ENCODE measurements at regions not wholly inside any gene's neighbourhood (a gene's known extent, or its start where the extent isn't known, plus 50 kb on each side); places are given as distances from the start of the nearest gene placed in this dataset.

DNA sequence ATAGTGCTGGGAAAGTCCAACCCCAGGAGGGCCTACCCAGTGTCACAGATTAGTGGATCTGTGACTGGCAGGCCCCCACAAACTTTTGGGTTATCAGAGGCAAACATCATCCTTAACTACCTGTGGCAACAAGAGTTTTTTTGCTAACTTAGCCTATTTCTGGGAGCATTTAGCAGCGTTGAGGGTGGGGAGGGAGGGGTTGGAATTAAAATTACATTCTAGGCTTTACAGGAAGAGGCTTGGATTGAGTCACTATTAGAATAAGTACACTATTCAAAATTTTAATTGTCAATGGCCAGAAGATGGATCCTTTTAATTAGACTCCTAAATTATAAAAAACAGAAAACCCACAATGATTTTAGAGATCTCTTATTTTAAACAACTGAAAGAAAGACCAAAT, 267.9 kb upstream of the NPSR1 start:
- ChIA-PET CTCF (no interaction called here), POLR2A (no interaction called here)
- DNase-seq (ENCODE audit: low spot score) (no peak), ATAC-seq (no peak; the same call in 1 of the 2 replicates)
- H3K27ac Mint-ChIP-seq = 0 out of 2 replicates have a peak overlapping the region, but pooled peaks have one; percentile 30
- no peaks in the 10 kb centered on the region for H3K27me3 Mint-ChIP-seq (ENCODE audit: low read depth)
- H3K4me3 Mint-ChIP-seq = no peak overlapping the region
- H3K36me3 Mint-ChIP-seq = no peaks in the 10 kb centered on the region
- peaks cover 3% of the 10 kb centered on the region for H3K9me3 Mint-ChIP-seq
- peaks cover 46% of the 10 kb centered on the region for H3K4me1 Mint-ChIP-seq
- TF ChIP-seq, protein P1, sequence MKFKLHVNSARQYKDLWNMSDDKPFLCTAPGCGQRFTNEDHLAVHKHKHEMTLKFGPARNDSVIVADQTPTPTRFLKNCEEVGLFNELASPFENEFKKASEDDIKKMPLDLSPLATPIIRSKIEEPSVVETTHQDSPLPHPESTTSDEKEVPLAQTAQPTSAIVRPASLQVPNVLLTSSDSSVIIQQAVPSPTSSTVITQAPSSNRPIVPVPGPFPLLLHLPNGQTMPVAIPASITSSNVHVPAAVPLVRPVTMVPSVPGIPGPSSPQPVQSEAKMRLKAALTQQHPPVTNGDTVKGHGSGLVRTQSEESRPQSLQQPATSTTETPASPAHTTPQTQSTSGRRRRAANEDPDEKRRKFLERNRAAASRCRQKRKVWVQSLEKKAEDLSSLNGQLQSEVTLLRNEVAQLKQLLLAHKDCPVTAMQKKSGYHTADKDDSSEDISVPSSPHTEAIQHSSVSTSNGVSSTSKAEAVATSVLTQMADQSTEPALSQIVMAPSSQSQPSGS (CRISPR knock-in tag; IDR thresholded peaks at IDR 0.05; ENCODE audit: borderline replicate concordance, low read depth) = no peak
- TF ChIP-seq SP1 (CRISPR knock-in tag; conservative IDR thresholded peaks at IDR 0.05) = no peak
- TF ChIP-seq, protein P2, sequence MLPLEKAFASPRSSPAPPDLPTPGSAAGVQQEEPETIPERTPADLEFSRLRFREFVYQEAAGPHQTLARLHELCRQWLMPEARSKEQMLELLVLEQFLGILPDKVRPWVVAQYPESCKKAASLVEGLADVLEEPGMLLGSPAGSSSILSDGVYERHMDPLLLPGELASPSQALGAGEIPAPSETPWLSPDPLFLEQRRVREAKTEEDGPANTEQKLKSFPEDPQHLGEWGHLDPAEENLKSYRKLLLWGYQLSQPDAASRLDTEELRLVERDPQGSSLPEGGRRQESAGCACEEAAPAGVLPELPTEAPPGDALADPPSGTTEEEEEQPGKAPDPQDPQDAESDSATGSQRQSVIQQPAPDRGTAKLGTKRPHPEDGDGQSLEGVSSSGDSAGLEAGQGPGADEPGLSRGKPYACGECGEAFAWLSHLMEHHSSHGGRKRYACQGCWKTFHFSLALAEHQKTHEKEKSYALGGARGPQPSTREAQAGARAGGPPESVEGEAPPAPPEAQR (CRISPR knock-in tag; IDR thresholded peaks at IDR 0.05) = no peak
- TF ChIP-seq, protein P3, sequence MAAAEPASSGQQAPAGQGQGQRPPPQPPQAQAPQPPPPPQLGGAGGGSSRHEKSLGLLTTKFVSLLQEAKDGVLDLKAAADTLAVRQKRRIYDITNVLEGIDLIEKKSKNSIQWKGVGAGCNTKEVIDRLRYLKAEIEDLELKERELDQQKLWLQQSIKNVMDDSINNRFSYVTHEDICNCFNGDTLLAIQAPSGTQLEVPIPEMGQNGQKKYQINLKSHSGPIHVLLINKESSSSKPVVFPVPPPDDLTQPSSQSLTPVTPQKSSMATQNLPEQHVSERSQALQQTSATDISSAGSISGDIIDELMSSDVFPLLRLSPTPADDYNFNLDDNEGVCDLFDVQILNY (CRISPR knock-in tag; IDR thresholded peaks at IDR 0.05) = no peak
- TF ChIP-seq, protein P4, sequence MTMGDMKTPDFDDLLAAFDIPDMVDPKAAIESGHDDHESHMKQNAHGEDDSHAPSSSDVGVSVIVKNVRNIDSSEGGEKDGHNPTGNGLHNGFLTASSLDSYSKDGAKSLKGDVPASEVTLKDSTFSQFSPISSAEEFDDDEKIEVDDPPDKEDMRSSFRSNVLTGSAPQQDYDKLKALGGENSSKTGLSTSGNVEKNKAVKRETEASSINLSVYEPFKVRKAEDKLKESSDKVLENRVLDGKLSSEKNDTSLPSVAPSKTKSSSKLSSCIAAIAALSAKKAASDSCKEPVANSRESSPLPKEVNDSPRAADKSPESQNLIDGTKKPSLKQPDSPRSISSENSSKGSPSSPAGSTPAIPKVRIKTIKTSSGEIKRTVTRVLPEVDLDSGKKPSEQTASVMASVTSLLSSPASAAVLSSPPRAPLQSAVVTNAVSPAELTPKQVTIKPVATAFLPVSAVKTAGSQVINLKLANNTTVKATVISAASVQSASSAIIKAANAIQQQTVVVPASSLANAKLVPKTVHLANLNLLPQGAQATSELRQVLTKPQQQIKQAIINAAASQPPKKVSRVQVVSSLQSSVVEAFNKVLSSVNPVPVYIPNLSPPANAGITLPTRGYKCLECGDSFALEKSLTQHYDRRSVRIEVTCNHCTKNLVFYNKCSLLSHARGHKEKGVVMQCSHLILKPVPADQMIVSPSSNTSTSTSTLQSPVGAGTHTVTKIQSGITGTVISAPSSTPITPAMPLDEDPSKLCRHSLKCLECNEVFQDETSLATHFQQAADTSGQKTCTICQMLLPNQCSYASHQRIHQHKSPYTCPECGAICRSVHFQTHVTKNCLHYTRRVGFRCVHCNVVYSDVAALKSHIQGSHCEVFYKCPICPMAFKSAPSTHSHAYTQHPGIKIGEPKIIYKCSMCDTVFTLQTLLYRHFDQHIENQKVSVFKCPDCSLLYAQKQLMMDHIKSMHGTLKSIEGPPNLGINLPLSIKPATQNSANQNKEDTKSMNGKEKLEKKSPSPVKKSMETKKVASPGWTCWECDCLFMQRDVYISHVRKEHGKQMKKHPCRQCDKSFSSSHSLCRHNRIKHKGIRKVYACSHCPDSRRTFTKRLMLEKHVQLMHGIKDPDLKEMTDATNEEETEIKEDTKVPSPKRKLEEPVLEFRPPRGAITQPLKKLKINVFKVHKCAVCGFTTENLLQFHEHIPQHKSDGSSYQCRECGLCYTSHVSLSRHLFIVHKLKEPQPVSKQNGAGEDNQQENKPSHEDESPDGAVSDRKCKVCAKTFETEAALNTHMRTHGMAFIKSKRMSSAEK (CRISPR knock-in tag; IDR thresholded peaks at IDR 0.05; ENCODE audit: borderline replicate concordance) = no peak
- TF ChIP-seq FOXJ3 (CRISPR knock-in tag; IDR thresholded peaks at IDR 0.05; ENCODE audit: borderline replicate concordance) = no peak
- TF ChIP-seq MYBL2 (CRISPR knock-in tag; IDR thresholded peaks at IDR 0.05) = no peak
- TF ChIP-seq, protein P5, sequence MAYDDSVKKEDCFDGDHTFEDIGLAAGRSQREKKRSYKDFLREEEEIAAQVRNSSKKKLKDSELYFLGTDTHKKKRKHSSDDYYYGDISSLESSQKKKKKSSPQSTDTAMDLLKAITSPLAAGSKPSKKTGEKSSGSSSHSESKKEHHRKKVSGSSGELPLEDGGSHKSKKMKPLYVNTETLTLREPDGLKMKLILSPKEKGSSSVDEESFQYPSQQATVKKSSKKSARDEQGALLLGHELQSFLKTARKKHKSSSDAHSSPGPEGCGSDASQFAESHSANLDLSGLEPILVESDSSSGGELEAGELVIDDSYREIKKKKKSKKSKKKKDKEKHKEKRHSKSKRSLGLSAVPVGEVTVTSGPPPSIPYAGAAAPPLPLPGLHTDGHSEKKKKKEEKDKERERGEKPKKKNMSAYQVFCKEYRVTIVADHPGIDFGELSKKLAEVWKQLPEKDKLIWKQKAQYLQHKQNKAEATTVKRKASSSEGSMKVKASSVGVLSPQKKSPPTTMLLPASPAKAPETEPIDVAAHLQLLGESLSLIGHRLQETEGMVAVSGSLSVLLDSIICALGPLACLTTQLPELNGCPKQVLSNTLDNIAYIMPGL (CRISPR knock-in tag; IDR thresholded peaks at IDR 0.05) = no peak
- no peak for TF ChIP-seq NFYB (CRISPR knock-in tag; conservative IDR thresholded peaks at IDR 0.05; ENCODE audit: low read depth)
- TF ChIP-seq, protein P6, sequence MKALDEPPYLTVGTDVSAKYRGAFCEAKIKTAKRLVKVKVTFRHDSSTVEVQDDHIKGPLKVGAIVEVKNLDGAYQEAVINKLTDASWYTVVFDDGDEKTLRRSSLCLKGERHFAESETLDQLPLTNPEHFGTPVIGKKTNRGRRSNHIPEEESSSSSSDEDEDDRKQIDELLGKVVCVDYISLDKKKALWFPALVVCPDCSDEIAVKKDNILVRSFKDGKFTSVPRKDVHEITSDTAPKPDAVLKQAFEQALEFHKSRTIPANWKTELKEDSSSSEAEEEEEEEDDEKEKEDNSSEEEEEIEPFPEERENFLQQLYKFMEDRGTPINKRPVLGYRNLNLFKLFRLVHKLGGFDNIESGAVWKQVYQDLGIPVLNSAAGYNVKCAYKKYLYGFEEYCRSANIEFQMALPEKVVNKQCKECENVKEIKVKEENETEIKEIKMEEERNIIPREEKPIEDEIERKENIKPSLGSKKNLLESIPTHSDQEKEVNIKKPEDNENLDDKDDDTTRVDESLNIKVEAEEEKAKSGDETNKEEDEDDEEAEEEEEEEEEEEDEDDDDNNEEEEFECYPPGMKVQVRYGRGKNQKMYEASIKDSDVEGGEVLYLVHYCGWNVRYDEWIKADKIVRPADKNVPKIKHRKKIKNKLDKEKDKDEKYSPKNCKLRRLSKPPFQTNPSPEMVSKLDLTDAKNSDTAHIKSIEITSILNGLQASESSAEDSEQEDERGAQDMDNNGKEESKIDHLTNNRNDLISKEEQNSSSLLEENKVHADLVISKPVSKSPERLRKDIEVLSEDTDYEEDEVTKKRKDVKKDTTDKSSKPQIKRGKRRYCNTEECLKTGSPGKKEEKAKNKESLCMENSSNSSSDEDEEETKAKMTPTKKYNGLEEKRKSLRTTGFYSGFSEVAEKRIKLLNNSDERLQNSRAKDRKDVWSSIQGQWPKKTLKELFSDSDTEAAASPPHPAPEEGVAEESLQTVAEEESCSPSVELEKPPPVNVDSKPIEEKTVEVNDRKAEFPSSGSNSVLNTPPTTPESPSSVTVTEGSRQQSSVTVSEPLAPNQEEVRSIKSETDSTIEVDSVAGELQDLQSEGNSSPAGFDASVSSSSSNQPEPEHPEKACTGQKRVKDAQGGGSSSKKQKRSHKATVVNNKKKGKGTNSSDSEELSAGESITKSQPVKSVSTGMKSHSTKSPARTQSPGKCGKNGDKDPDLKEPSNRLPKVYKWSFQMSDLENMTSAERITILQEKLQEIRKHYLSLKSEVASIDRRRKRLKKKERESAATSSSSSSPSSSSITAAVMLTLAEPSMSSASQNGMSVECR (CRISPR knock-in tag; IDR thresholded peaks at IDR 0.05; ENCODE audit: borderline replicate concordance) = no peak
- TF ChIP-seq, protein P7, sequence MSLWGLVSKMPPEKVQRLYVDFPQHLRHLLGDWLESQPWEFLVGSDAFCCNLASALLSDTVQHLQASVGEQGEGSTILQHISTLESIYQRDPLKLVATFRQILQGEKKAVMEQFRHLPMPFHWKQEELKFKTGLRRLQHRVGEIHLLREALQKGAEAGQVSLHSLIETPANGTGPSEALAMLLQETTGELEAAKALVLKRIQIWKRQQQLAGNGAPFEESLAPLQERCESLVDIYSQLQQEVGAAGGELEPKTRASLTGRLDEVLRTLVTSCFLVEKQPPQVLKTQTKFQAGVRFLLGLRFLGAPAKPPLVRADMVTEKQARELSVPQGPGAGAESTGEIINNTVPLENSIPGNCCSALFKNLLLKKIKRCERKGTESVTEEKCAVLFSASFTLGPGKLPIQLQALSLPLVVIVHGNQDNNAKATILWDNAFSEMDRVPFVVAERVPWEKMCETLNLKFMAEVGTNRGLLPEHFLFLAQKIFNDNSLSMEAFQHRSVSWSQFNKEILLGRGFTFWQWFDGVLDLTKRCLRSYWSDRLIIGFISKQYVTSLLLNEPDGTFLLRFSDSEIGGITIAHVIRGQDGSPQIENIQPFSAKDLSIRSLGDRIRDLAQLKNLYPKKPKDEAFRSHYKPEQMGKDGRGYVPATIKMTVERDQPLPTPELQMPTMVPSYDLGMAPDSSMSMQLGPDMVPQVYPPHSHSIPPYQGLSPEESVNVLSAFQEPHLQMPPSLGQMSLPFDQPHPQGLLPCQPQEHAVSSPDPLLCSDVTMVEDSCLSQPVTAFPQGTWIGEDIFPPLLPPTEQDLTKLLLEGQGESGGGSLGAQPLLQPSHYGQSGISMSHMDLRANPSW (CRISPR knock-in tag; conservative IDR thresholded peaks at IDR 0.05; ENCODE audit: low read depth) = no peak
- TF ChIP-seq OVOL2 (CRISPR knock-in tag; IDR thresholded peaks at IDR 0.05; ENCODE audit: borderline replicate concordance) = no peak
- TF ChIP-seq, protein P8, sequence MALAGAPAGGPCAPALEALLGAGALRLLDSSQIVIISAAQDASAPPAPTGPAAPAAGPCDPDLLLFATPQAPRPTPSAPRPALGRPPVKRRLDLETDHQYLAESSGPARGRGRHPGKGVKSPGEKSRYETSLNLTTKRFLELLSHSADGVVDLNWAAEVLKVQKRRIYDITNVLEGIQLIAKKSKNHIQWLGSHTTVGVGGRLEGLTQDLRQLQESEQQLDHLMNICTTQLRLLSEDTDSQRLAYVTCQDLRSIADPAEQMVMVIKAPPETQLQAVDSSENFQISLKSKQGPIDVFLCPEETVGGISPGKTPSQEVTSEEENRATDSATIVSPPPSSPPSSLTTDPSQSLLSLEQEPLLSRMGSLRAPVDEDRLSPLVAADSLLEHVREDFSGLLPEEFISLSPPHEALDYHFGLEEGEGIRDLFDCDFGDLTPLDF (CRISPR knock-in tag; IDR thresholded peaks at IDR 0.05) = no peak
- TF ChIP-seq ZNF671 (CRISPR knock-in tag; IDR thresholded peaks at IDR 0.05) = no peak
- TF ChIP-seq GABPB1 (CRISPR knock-in tag; IDR thresholded peaks at IDR 0.05) = no peak
- TF ChIP-seq, protein P9, sequence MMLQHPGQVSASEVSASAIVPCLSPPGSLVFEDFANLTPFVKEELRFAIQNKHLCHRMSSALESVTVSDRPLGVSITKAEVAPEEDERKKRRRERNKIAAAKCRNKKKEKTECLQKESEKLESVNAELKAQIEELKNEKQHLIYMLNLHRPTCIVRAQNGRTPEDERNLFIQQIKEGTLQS (CRISPR knock-in tag; conservative IDR thresholded peaks at IDR 0.05) = no peak
- no peak for TF ChIP-seq ZNF263 (CRISPR knock-in tag; IDR thresholded peaks at IDR 0.05; ENCODE audit: low read depth)
